Upper lobe of right lung (tissue), 1 donor: ENCODE measurements at regions not wholly inside any gene's neighbourhood (a gene's known extent, or its start where the extent isn't known, plus 50 kb on each side); places are given as distances from the start of the nearest gene placed in this dataset.

ENCODE experiments used
- ATAC-seq: fragments of 200-7000 bp; cut with Tn5 transposase; one replicate; pipeline ENCODE4 v1.9.1; 2020; ENCODE audit warnings: mild to moderate bottlenecking, moderate library complexity
- DNase-seq: peaks from one replicate; pipeline ENCODE4 v3.0.0-alpha.2; 2020
- H3K27ac ChIP-seq: fragments of 200-600 bp; one replicate; pipeline ENCODE4 v1.8.0; 2022
- H3K27me3 ChIP-seq: fragments of 200-600 bp; one replicate; pipeline ENCODE4 v1.8.0; 2022; ENCODE audit warnings: mild to moderate bottlenecking
- H3K36me3 ChIP-seq: fragments of 200-600 bp; one replicate; pipeline ENCODE4 v1.8.0; 2022
- H3K4me1 ChIP-seq: fragments of 200-600 bp; one replicate; pipeline ENCODE4 v1.8.0; 2022
- H3K4me3 ChIP-seq: fragments of 200-600 bp; one replicate; pipeline ENCODE4 v1.8.0; 2022; ENCODE audit warnings: mild to moderate bottlenecking
- H3K9me3 ChIP-seq: fragments of 200-600 bp; one replicate; pipeline ENCODE4 v1.8.0; 2022
- intact Hi-C: fragments of 100-400 bp; cut with DNase I; formaldehyde crosslinking; loops from one replicate; pipeline ENCODE4 v1.11.0; 2022
- TF ChIP-seq, protein P1 (sequence below): fragments of 200-600 bp; IDR thresholded peaks from one replicate; pipeline ENCODE4 v1.8.0; 2022; ENCODE audit warnings: antibody characterized with exemption
- donor health status: DM: no; HTN: yes; CAD: no; lungs with severe emphysema.

DNA sequence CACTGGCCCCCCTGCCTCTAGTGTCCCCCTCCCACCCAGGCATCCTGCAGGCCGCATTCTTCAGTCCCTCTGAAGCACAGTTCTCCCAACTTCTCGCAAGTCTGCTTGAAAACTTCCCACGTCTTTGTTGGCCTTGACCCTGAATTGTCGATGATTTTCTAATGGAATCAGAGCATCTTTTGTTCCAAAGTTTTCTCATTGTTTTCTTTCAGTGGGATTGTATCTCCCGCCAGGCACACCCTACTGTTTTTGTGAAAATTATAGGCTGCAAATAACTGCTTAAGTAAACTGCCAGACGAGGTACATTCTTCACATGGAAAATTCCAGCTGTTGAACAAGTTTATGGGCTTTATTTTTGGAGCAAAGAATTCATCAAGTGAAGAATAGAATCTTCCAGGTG lies 122.6 kb upstream of the SLC25A48 start:
- DNase-seq (no peak), ATAC-seq (no peak)
- H3K4me3 ChIP-seq: no peak overlapping the region
- no peaks in the 10 kb centered on the region for H3K4me1 ChIP-seq
- no peaks in the 10 kb centered on the region for H3K27me3 ChIP-seq
- no peak overlapping the region for H3K27ac ChIP-seq
- intact Hi-C loops: no loop called here
- TF ChIP-seq, protein P1, sequence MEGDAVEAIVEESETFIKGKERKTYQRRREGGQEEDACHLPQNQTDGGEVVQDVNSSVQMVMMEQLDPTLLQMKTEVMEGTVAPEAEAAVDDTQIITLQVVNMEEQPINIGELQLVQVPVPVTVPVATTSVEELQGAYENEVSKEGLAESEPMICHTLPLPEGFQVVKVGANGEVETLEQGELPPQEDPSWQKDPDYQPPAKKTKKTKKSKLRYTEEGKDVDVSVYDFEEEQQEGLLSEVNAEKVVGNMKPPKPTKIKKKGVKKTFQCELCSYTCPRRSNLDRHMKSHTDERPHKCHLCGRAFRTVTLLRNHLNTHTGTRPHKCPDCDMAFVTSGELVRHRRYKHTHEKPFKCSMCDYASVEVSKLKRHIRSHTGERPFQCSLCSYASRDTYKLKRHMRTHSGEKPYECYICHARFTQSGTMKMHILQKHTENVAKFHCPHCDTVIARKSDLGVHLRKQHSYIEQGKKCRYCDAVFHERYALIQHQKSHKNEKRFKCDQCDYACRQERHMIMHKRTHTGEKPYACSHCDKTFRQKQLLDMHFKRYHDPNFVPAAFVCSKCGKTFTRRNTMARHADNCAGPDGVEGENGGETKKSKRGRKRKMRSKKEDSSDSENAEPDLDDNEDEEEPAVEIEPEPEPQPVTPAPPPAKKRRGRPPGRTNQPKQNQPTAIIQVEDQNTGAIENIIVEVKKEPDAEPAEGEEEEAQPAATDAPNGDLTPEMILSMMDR: no peak
- H3K9me3 ChIP-seq: no peaks in the 10 kb centered on the region
- no peaks in the 10 kb centered on the region for H3K36me3 ChIP-seq

DNA sequence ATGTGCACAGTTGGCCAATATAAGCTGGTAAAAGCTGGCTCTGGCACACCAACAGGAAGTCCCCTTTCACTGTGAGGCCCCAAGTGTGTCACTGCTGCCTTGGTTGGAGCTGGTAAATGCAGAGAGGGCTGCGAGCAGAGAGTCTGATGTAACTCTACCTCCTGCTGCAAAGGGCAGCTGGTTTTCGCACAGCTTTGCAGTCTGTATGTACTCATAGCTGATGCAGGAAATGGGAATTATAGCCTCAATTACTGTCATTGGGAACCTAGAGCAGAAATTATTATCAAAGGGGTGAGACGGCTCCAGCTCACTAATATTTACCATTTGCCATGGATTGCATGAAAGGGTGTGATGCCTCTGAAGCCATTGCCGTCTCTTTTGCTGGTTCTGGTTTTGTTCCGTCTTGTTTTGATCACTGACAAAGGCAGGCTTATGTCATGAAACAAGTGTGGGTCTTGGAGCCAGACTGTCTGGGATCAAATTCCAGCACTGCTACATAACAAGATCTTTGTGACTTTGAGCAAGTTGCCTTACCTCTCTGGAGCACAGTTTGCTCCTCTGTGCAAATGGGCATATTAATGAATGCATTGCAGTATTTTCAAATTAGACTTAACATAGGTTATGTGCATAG lies 124.3 kb upstream of the SLC25A48 start:
- no peaks in the 10 kb centered on the region for H3K9me3 ChIP-seq

GRCh38 chr5:135709208-135709575 lies 125.3 kb upstream of the SLC25A48 start:
- Histone ChIP-seq H3K9me3 (no peaks in the 10 kb centered on the region), H3K4me3 (no peak overlapping the region), H3K4me1 (no peaks in the 10 kb centered on the region), H3K27ac (no peak overlapping the region), H3K27me3 (no peaks in the 10 kb centered on the region), H3K36me3 (no peaks in the 10 kb centered on the region)
- DNase-seq: no peak
- no peak for ATAC-seq
- TF ChIP-seq, protein P1: no peak
- intact Hi-C loops: no loop called here

More for the DNA sequence above, 124.3 kb upstream of the SLC25A48 start:
- H3K36me3 ChIP-seq: no peaks in the 10 kb centered on the region
- no peaks in the 10 kb centered on the region for H3K4me1 ChIP-seq
- no peak overlapping the region for H3K4me3 ChIP-seq
- ATAC-seq (no peak), DNase-seq (no peak)
- no peaks in the 10 kb centered on the region for H3K27me3 ChIP-seq
- H3K27ac ChIP-seq: no peak overlapping the region
- intact Hi-C loops: no loop called here
- TF ChIP-seq, protein P1: no peak

DNA sequence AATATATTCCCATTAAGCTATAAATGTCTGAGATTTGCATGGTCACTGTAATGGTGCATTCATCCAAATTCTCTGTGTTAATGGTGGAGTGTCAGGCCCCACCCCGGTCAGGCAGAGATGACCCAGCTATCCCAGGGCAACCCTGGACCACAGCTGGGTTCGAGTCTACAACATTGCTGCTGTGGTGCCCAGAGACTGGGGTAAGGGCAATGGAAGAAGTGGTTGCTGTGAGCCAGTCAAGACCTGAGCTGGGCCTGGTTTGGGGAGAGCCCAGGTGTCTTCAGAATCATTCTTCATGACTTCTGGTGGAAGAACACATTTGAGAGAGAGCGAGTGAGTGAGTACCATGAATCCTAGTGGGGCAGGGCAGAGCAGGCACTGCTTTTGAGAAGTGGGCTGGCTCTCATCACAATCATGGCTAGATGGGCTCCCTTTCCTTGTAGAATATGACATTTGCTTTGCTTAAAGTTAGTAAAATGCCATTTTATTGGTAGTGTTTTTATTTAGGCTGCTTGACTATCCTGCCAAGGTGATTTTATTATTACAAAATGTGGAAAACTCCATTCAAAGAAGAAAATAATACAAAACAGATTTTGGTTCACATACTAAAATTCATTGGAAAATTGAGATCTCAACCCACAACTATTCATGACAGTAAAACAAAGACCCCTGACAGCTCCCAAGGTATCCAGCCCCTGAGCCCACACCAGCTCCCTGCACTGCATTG lies 125.8 kb upstream of the SLC25A48 start:
- intact Hi-C loops: no loop called here
- H3K4me1 ChIP-seq: no peaks in the 10 kb centered on the region
- DNase-seq (no peak), ATAC-seq (no peak)
- H3K36me3 ChIP-seq: no peaks in the 10 kb centered on the region
- no peaks in the 10 kb centered on the region for H3K27me3 ChIP-seq
- TF ChIP-seq, protein P1: no peak
- H3K27ac ChIP-seq: no peak overlapping the region
- no peaks in the 10 kb centered on the region for H3K9me3 ChIP-seq
- H3K4me3 ChIP-seq: no peak overlapping the region

DNA sequence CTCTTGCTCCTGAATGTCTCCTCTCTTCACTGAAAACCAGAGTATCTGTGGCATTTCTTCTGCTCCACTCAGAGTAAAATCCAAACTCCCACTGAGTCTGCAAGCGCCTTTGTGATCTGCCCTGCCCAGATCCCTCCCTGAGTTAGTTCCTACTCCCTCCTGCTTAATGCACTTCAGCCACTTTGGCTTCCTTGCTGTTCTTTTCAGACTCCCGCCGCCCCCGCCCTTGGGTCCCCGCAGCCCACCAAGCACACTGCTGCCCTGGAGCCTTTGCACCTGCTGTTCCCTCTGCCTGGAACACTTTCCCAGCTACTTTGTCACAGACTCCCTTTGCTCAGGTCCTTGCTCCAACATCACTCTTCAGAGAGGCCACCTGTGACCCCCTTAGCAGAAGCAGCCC lies 127.2 kb upstream of the SLC25A48 start:
- H3K4me3 ChIP-seq: no peak overlapping the region
- TF ChIP-seq, protein P1: no peak
- no peak overlapping the region for H3K27ac ChIP-seq
- no peaks in the 10 kb centered on the region for H3K36me3 ChIP-seq
- H3K4me1 ChIP-seq: no peaks in the 10 kb centered on the region
- H3K27me3 ChIP-seq: no peaks in the 10 kb centered on the region
- intact Hi-C loops: no loop called here
- DNase-seq (no peak), ATAC-seq (no peak)
- no peaks in the 10 kb centered on the region for H3K9me3 ChIP-seq
